IMR-90 (cell line): ENCODE measurements at regions not wholly inside any gene's neighbourhood (a gene's known extent, or its start where the extent isn't known, plus 50 kb on each side); places are given as distances from the start of the nearest gene placed in this dataset.

Source experiments
- ATAC-seq: fragments of 200-7000 bp; cut with Tn5 transposase; 2 replicates; pipeline ENCODE4 v1.9.1; 2020; ENCODE audit warnings: low read depth, mild to moderate bottlenecking, moderate library complexity
- BruUV-seq: library from RNA; stranded (reverse); fragments of 400-500 nt; replicated peaks from 2 replicates; lab custom pipeline; 2021; lab: Mats Ljungman, UMichigan
- CTCF ChIA-PET: fragments of 300-600 bp; formaldehyde crosslinking; extraction: SDS; loops from one replicate; lab custom pipeline; 2021; ENCODE audit warnings: antibody characterized with exemption; lab: Yijun Ruan, JAX
- POLR2A ChIA-PET: fragments of 300-600 bp; sonication (Branson Sonifier 250); formaldehyde crosslinking; loops from one replicate; lab custom pipeline; 2022; ENCODE audit warnings: antibody characterized with exemption; ENCODE audit not compliant: unreplicated experiment; lab: Charles Lee
- DNase-seq: peaks from one replicate; pipeline ENCODE4 v3.0.0; 2013
- H2AFZ ChIP-seq: replicated peaks from 2 replicates; pipeline ENCODE3; 2013; ENCODE audit warnings: low read length, mild to moderate bottlenecking; ENCODE audit not compliant: poor library complexity
- H2AK5ac ChIP-seq: 2 replicates; pipeline ENCODE4 v1.6.1; 2013; ENCODE audit warnings: low read depth, low read length, inconsistent platforms
- H2AK9ac ChIP-seq: replicated peaks from 2 replicates; pipeline ENCODE3; 2013; ENCODE audit warnings: mild to moderate bottlenecking, low read depth, low read length, moderate library complexity; ENCODE audit not compliant: poor library complexity
- H2BK120ac ChIP-seq: 2 replicates; pipeline ENCODE4 v1.6.1; 2013; ENCODE audit warnings: low read depth, low read length, inconsistent platforms
- H2BK15ac ChIP-seq: 3 replicates; pipeline ENCODE4 v1.6.1; 2013; ENCODE audit warnings: low read depth, low read length, inconsistent platforms
- H2BK20ac ChIP-seq: 2 replicates; pipeline ENCODE4 v1.6.1; 2013; ENCODE audit warnings: low read depth, mild to moderate bottlenecking, inconsistent platforms, low read length, moderate library complexity
- H2BK5ac ChIP-seq: 2 replicates; pipeline ENCODE4 v1.6.1; 2013; ENCODE audit warnings: mild to moderate bottlenecking, low read depth, low read length, inconsistent platforms; ENCODE audit not compliant: poor library complexity, severe bottlenecking
- H3K14ac ChIP-seq: replicated peaks from 2 replicates; pipeline ENCODE4 v1.6.1; 2013; ENCODE audit warnings: low read depth, low read length, inconsistent platforms
- H3K18ac ChIP-seq: 2 replicates; pipeline ENCODE4 v1.6.1; 2013; ENCODE audit warnings: low read depth, low read length, control low read depth
- H3K23ac ChIP-seq: 2 replicates; pipeline ENCODE4 v1.6.1; 2013; ENCODE audit warnings: low read depth, low read length, inconsistent platforms
- H3K27ac ChIP-seq: 2 replicates; pipeline ENCODE4 v1.5.1; 2013; ENCODE audit warnings: mild to moderate bottlenecking, control low read depth, low read length; ENCODE audit not compliant: insufficient read depth
- H3K27me3 ChIP-seq: 2 replicates; pipeline ENCODE4 v1.6.1; 2013; ENCODE audit warnings: low read length; ENCODE audit not compliant: control insufficient read depth, insufficient read depth
- H3K36me3 ChIP-seq: 2 replicates; pipeline ENCODE4 v1.6.1; 2013; ENCODE audit warnings: low read length, mixed read lengths; ENCODE audit not compliant: control insufficient read depth, insufficient read depth
- H3K4ac ChIP-seq: 2 replicates; pipeline ENCODE4 v1.6.1; 2013; ENCODE audit warnings: low read depth, low read length, inconsistent platforms
- H3K4me1 ChIP-seq: 2 replicates; pipeline ENCODE4 v1.6.1; 2013; ENCODE audit warnings: low read length, mixed read lengths; ENCODE audit not compliant: control insufficient read depth, insufficient read depth
- H3K4me2 ChIP-seq: 2 replicates; pipeline ENCODE4 v1.6.1; 2013; ENCODE audit warnings: low read depth, mild to moderate bottlenecking, control low read depth, low read length, moderate library complexity
- H3K4me3 ChIP-seq: 2 replicates; pipeline ENCODE4 v1.5.1; 2013; ENCODE audit warnings: low read depth, mild to moderate bottlenecking, control low read depth, low read length, moderate library complexity; ENCODE audit not compliant: insufficient read depth
- H3K56ac ChIP-seq: 2 replicates; pipeline ENCODE4 v1.6.1; 2013; ENCODE audit warnings: low read length, inconsistent platforms; ENCODE audit not compliant: insufficient read depth; ENCODE audit errors: extremely low read depth
- H3K79me1 ChIP-seq, 2 experiments: 2 replicates each; pipeline ENCODE4 v1.6.1; 2013; ENCODE audit warnings: low read length in 2 of 2, inconsistent platforms in 1 of 2, low read depth in 1 of 2
- H3K9ac ChIP-seq: 2 replicates; pipeline ENCODE4 v1.6.1; 2013; ENCODE audit warnings: low read depth, low read length, control low read depth
- H3K9me1 ChIP-seq: 2 replicates; pipeline ENCODE4 v1.6.1; 2013; ENCODE audit warnings: low read length, inconsistent platforms; ENCODE audit not compliant: insufficient read depth
- H3K9me3 ChIP-seq: 2 replicates; pipeline ENCODE4 v1.6.1; 2013; ENCODE audit warnings: low read length; ENCODE audit not compliant: control insufficient read depth, insufficient read depth
- H4K20me1 ChIP-seq: 2 replicates; pipeline ENCODE4 v1.6.1; 2013; ENCODE audit warnings: low read length, inconsistent platforms; ENCODE audit not compliant: insufficient read depth
- H4K5ac ChIP-seq: 2 replicates; pipeline ENCODE4 v1.6.1; 2013; ENCODE audit warnings: mild to moderate bottlenecking, low read depth, low read length, control low read depth
- H4K8ac ChIP-seq, 2 experiments: 2 replicates each; pipeline ENCODE4 v1.6.1; 2013; ENCODE audit warnings: low read depth in 2 of 2, low read length in 2 of 2, control low read depth in 1 of 2, inconsistent platforms in 1 of 2
- H4K91ac ChIP-seq: 2 replicates; pipeline ENCODE4 v1.6.1; 2013; ENCODE audit warnings: low read depth, low read length, inconsistent platforms; ENCODE audit not compliant: insufficient read depth
- CEBPB ChIP-seq: IDR thresholded peaks from 2 replicates; pipeline ENCODE4 v1.6.1; 2012; ENCODE audit warnings: low read depth, low read length, improper control_type of control experiment
- CTCF ChIP-seq: conservative IDR thresholded peaks from 2 replicates; pipeline ENCODE4 v1.5.1; 2012; ENCODE audit warnings: mild to moderate bottlenecking, low read depth, low read length, improper control_type of control experiment
- ELK1 ChIP-seq: fragments of 150-350 bp; IDR thresholded peaks from 2 replicates; pipeline ENCODE4 v1.6.1; 2016; ENCODE audit warnings: low read depth, mild to moderate bottlenecking, low read length, moderate library complexity, borderline replicate concordance
- MAZ ChIP-seq: IDR thresholded peaks from 2 replicates; pipeline ENCODE4 v1.6.1; 2012; ENCODE audit warnings: low read depth, mild to moderate bottlenecking, low read length, improper control_type of control experiment, moderate library complexity, borderline replicate concordance
- RAD21 ChIP-seq: IDR thresholded peaks from 2 replicates; pipeline ENCODE4 v1.6.1; 2012; ENCODE audit warnings: low read length, improper control_type of control experiment
- SMC3 ChIP-seq: fragments of 150-350 bp; IDR thresholded peaks from 2 replicates; pipeline ENCODE4 v1.6.1; 2016; ENCODE audit warnings: low read depth, mild to moderate bottlenecking, antibody characterized with exemption, low read length, moderate library complexity
- WGBS, 2 experiments: methylation state at CpG; one replicate each; pipeline versions ENCODE4 v1.1.5 to v1.1.7; 2013; ENCODE audit warnings: missing lambda C conversion rate in 2 of 2; ENCODE audit not compliant: insufficient read length in 1 of 2; ENCODE audit errors: extremely low coverage in 2 of 2; 5-methylcytosine and 5-hydroxymethylcytosine counted together
- dilution Hi-C: fragments of 300-500 bp; cut with HindIII; formaldehyde crosslinking; loops from one replicate; pipeline ENCODE4 v1.14.3; 2018; ENCODE audit warnings: low sequenced_read_pairs; ENCODE audit not compliant: unreplicated experiment
- in situ Hi-C: fragments of 300-500 bp; cut with MboI; formaldehyde crosslinking; loops from 3 replicates; pipeline ENCODE4 v1.14.3; 2019; ENCODE audit warnings: low sequenced_read_pairs, inconsistent platforms, mixed read lengths
- intact Hi-C: fragments of 100-400 bp; cut with micrococcal nuclease; formaldehyde crosslinking; loops from 2 replicates; pipeline ENCODE4 v1.10.0; 2022

GRCh38 chr13:31056644-31057271, 104.9 kb downstream of the HSPH1 start:
- Histone ChIP-seq H3K4me3 (no peak overlapping the region), H4K91ac (no peak overlapping the region), H2AFZ (no peak overlapping the region), H3K27me3 (peaks cover 3% of the 10 kb centered on the region), H3K18ac (no peak overlapping the region), H3K79me1 (no peaks in the 10 kb centered on the region), H3K9me3 (no peaks in the 10 kb centered on the region), H3K9me1 (no peaks in the 10 kb centered on the region), H4K8ac (no peak overlapping the region), H3K27ac (no peak overlapping the region), H3K4me1 (peaks cover 1% of the 10 kb centered on the region; the same call in 1 of the 2 replicates), H3K36me3 (no peaks in the 10 kb centered on the region), H3K4me2 (no peak overlapping the region), H4K20me1 (no peaks in the 10 kb centered on the region), H2BK5ac (no peak overlapping the region), H2BK120ac (no peak overlapping the region), H2AK5ac (no peak overlapping the region), H3K56ac (no peak overlapping the region), H4K5ac (no peak overlapping the region), H2BK20ac (no peak overlapping the region), H3K9ac (no peak overlapping the region), H3K23ac (no peak overlapping the region), H3K14ac (no peak overlapping the region), H2AK9ac (no peak overlapping the region), H2BK15ac (no peak overlapping the region), H3K4ac (no peak overlapping the region)
- 26% methylated on average over 3 of the region's 10 CpGs; no CpG with 5 or more reads in 1 of the 2 experiments for WGBS, 2 experiments
- in situ Hi-C loops = no loop called here
- ChIA-PET CTCF (interaction anchor here (0.7 to 1.0 kb wide), 2 partner anchors 8 to 12 kb away, joined by 3 to 4 read pairs; no protein-coding TSS in a partner anchor), POLR2A (no interaction called here)
- intact Hi-C loops = no loop called here
- DNase-seq = peak; percentile 35
- ATAC-seq = peak; percentile 79
- TF ChIP-seq CTCF = peak; percentile 21; the same call in 1 of the 2 replicates
- no peak for TF ChIP-seq CEBPB
- TF ChIP-seq RAD21 = 0 out of 2 replicates have a peak, but pooled peaks have one; percentile 15
- peak; percentile 4; the same call in 1 of the 2 replicates for TF ChIP-seq SMC3
- no peak for TF ChIP-seq ELK1
- no peak for TF ChIP-seq MAZ
- dilution Hi-C loops = no loop called here
- no TSS peak for BruUV-seq
